HepG2 (cell line): ENCODE measurements at regions not wholly inside any gene's neighbourhood (a gene's known extent, or its start where the extent isn't known, plus 50 kb on each side); places are given as distances from the start of the nearest gene placed in this dataset.

Experiments
- ATAC-seq: fragments of 200-7000 bp; cut with Tn5 transposase; 3 replicates; pipeline ENCODE4 v1.9.1; 2020; ENCODE audit warnings: mild to moderate bottlenecking, moderate library complexity
- BruUV-seq: library from RNA; stranded (reverse); fragments of 400-500 nt; replicated peaks from 2 replicates; lab custom pipeline; 2021; lab: Mats Ljungman, UMichigan
- CTCF ChIA-PET: fragments of 300-600 bp; formaldehyde crosslinking; extraction: SDS; loops from one replicate; lab custom pipeline; 2021; ENCODE audit warnings: low total read pairs, inconsistent platforms, low intra/inter-chr PET ratio; lab: Yijun Ruan, JAX
- POLR2A ChIA-PET: fragments of 350-600 bp; sonication (Branson Sonifier 250); formaldehyde crosslinking; loops from one replicate; lab custom pipeline; 2020; ENCODE audit warnings: antibody characterized with exemption, inconsistent platforms; lab: Yijun Ruan, JAX
- DNase-seq: peaks from one replicate; pipeline ENCODE4 v3.0.0-alpha.2; 2015; ENCODE audit warnings: low spot score
- FAIRE-seq: peaks from 3 replicates; lab custom pipeline; 2011; peaks lifted over from hg19 to GRCh38; lab: Jason Lieb, UNC
- H2AFZ ChIP-seq: one replicate; pipeline ENCODE4 v1.6.1; 2011; ENCODE audit warnings: low read length, inconsistent platforms
- H3K27ac ChIP-seq: fragments of 300-600 bp; 3 replicates; pipeline ENCODE4 v1.8.0; 2011; ENCODE audit warnings: mixed run types, mild to moderate bottlenecking, mixed read lengths, low read length, inconsistent platforms; ENCODE audit not compliant: insufficient read depth; ENCODE audit errors: extremely low read length
- H3K27me3 ChIP-seq, 2 experiments: fragments of 200-600 bp in 1 of 2; 2 replicates in 1 of 2; 3 replicates in 1 of 2; pipeline versions ENCODE4 v1.6.0 to v1.8.0; 2011; ENCODE audit warnings: low read length in 2 of 2, mild to moderate bottlenecking in 2 of 2, moderate library complexity in 2 of 2, inconsistent platforms in 1 of 2; ENCODE audit not compliant: insufficient read depth in 2 of 2, control insufficient read depth in 1 of 2
- H3K36me3 ChIP-seq, 2 experiments: fragments of 200-600 bp in 1 of 2; replicated peaks in 1 of 2; 2 replicates in 1 of 2; 3 replicates in 1 of 2; pipeline versions ENCODE4 v1.5.1 to v1.8.0; 2011; ENCODE audit warnings: low read length in 2 of 2, inconsistent platforms in 1 of 2; ENCODE audit not compliant: insufficient read depth in 2 of 2, control insufficient read depth in 1 of 2
- H3K4me1 ChIP-seq: 2 replicates; pipeline ENCODE4 v1.5.1; 2012; ENCODE audit warnings: low read length, inconsistent platforms; ENCODE audit not compliant: insufficient read depth
- H3K4me2 ChIP-seq: 2 replicates; pipeline ENCODE4 v1.6.0; 2011; ENCODE audit warnings: low read depth, low read length, inconsistent platforms
- H3K4me3 ChIP-seq, 3 experiments: fragments of 200-600 bp in 1 of 3; sonication (generic), shearing (Covaris generic) in 1 of 3; replicated peaks in 1 of 3; 2 replicates each; pipeline ENCODE4 v1.5.1; 2011 to 2016; ENCODE audit warnings: low read length in 3 of 3, inconsistent platforms in 2 of 3, low read depth in 2 of 3, mild to moderate bottlenecking in 2 of 3, control low read depth in 1 of 3, mixed read lengths in 1 of 3; ENCODE audit not compliant: insufficient read depth in 1 of 3
- H3K79me2 ChIP-seq: one replicate; pipeline ENCODE4 v1.6.1; 2011; ENCODE audit warnings: low read length, inconsistent platforms; ENCODE audit not compliant: insufficient read depth
- H3K9ac ChIP-seq: 2 replicates; pipeline ENCODE4 v1.6.0; 2011; ENCODE audit warnings: mild to moderate bottlenecking, low read depth, low read length, inconsistent platforms; ENCODE audit not compliant: insufficient read depth
- H3K9me3 ChIP-seq: 2 replicates; pipeline ENCODE4 v1.5.1; 2012; ENCODE audit warnings: mild to moderate bottlenecking, low read length
- H4K20me1 ChIP-seq: 2 replicates; pipeline ENCODE4 v1.6.0; 2011; ENCODE audit warnings: inconsistent platforms, mild to moderate bottlenecking, low read length, moderate library complexity; ENCODE audit not compliant: insufficient read depth
- GLI4 ChIP-seq: sonication (generic); formaldehyde crosslinking; IDR thresholded peaks from 2 replicates; pipeline ENCODE4 v1.5.1; 2020; ENCODE audit warnings: missing genetic modification reagents, mild to moderate bottlenecking, moderate library complexity, borderline replicate concordance
- HMG20A ChIP-seq: IDR thresholded peaks from 2 replicates; pipeline ENCODE4 v1.6.1; 2016; ENCODE audit warnings: borderline replicate concordance
- MED1 ChIP-seq: sonication (generic); formaldehyde crosslinking; IDR thresholded peaks from 2 replicates; pipeline ENCODE4 v1.4.0; 2020; ENCODE audit warnings: missing genetic modification reagents
- NR2F6 ChIP-seq, 2 experiments: IDR thresholded peaks; 2 replicates each; pipeline ENCODE4 v1.6.1; 2016; ENCODE audit warnings: antibody characterized with exemption in 1 of 2, mild to moderate bottlenecking in 1 of 2
- RBAK ChIP-seq: sonication (generic); formaldehyde crosslinking; IDR thresholded peaks from 2 replicates; pipeline ENCODE4 v1.5.1; 2020; ENCODE audit warnings: mild to moderate bottlenecking, missing genetic modification reagents
- RFX1 ChIP-seq: fragments of 450-650 bp; IDR thresholded peaks from 2 replicates; pipeline ENCODE4 v1.6.1; 2017
- U2AF1 ChIP-seq: fragments of 200-400 bp; formaldehyde crosslinking; optimal IDR thresholded peaks from 2 replicates; pipeline ENCODE3; 2017; ENCODE audit warnings: mild to moderate bottlenecking, low read depth, low read length
- ZFP82 ChIP-seq: sonication (generic); formaldehyde crosslinking; IDR thresholded peaks from 2 replicates; pipeline ENCODE4 v1.5.1; 2020; ENCODE audit warnings: mild to moderate bottlenecking, missing genetic modification reagents, borderline replicate concordance
- ZNF564 ChIP-seq: sonication (generic); formaldehyde crosslinking; IDR thresholded peaks from 2 replicates; pipeline ENCODE4 v1.8.1; 2023; ENCODE audit warnings: mild to moderate bottlenecking, missing genetic modification reagents
- WGBS: methylation state at CpG from one replicate; pipeline ENCODE4 v1.1.6; 2017; ENCODE audit warnings: low lambda C conversion rate; 5-methylcytosine and 5-hydroxymethylcytosine counted together
- in situ Hi-C: cut with HindIII; loops from 2 replicates; pipeline ENCODE4 v1.10.0; 2017; ENCODE audit warnings: low pct_unique_long_range_greater_than_20kb; ENCODE audit not compliant: extremely low pct_ligation_motif_present
- intact Hi-C: fragments of 100-400 bp; cut with micrococcal nuclease; formaldehyde crosslinking; loops from one replicate; pipeline ENCODE4 v1.10.0; 2022; ENCODE audit not compliant: unreplicated experiment
- TF ChIP-seq, protein P1 (sequence below), 2 experiments: fragments of 450-650 bp in 1 of 2; sonication (generic) in 1 of 2; formaldehyde crosslinking; IDR thresholded peaks; 2 replicates each; pipeline versions ENCODE4 v1.5.0 to v1.8.0; 2020 to 2022; ENCODE audit warnings: mild to moderate bottlenecking in 1 of 2, missing genetic modification reagents in 1 of 2
- TF ChIP-seq, protein P2 (sequence below): sonication (generic); formaldehyde crosslinking; IDR thresholded peaks from 2 replicates; pipeline ENCODE4 v1.4.0; 2020; ENCODE audit warnings: missing genetic modification reagents
- TF ChIP-seq, protein P3 (sequence below): sonication (generic); formaldehyde crosslinking; IDR thresholded peaks from 2 replicates; pipeline ENCODE4 v1.8.1; 2022; ENCODE audit warnings: mild to moderate bottlenecking, missing genetic modification reagents
- TF ChIP-seq, protein P4 (sequence below): IDR thresholded peaks from 2 replicates; pipeline ENCODE4 v1.6.1; 2016; ENCODE audit warnings: mild to moderate bottlenecking, missing biosample characterization, missing genetic modification reagents

DNA sequence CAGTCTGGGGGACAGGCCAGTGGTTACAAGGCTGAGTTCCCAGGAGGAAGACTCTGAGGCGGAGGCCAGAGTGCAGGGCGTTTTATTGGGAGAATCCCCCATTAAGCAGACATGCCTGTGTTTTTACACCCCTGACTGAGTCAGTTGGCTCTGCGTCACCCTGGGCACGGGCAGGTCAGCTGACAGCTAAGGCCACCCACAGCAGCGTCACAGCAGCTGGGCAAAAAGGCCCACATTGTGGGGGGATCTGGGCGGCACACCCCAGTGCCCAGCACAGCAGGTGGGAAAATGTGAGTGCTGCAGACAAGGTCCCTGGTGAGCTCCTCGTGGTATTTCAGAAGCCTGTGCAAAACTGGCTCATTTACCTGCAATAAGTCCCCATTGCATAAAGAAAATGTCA lies 184.7 kb downstream of the AACS start (continued):
- TF ChIP-seq ZNF564 (CRISPR knock-in tag), result no peak

DNA sequence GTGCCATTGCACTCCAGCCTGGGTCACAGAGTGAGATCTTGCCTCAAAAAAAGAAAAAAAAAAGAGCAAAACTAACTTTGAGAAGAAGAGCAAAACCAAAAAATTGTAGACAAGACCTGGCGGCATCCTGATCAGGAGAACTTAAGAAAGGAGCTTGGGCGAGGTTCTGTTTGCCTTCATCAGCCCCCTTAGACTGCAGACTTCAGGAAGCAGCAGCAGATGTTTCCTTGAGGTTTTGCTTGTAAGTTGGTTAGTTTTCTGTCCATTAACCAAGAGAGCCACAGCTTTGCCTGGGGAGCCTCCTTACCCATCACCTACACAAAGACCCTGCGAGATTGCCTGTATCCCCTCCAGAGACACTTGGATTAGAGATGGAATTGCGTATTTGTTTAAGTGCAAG lies 189.0 kb downstream of the AACS start:
- Histone ChIP-seq H3K4me3 (no peak overlapping the region), H4K20me1 (no peaks in the 10 kb centered on the region), H3K79me2 (no peaks in the 10 kb centered on the region), H3K9ac (no peak overlapping the region), H3K36me3 (no peaks in the 10 kb centered on the region), H3K9me3 (no peaks in the 10 kb centered on the region), H3K4me2 (no peak overlapping the region), H3K27ac (no peak overlapping the region), H2AFZ (no peak overlapping the region), H3K27me3 (peaks cover 3 to 47% of the 10 kb centered on the region in 2 experiments), H3K4me1 (no peaks in the 10 kb centered on the region)
- intact Hi-C loops, result no loop called here
- ATAC-seq, result no peak
- CTCF ChIA-PET, result no interaction called here
- 13% methylated on average over 4 of the region's 4 CpGs for WGBS
- FAIRE-seq, result no peak
- in situ Hi-C loops, result no loop called here
- POLR2A ChIA-PET, result no interaction called here
- no peak for DNase-seq
- BruUV-seq, result no TSS peak
- no peak for TF ChIP-seq RFX1
- TF ChIP-seq, protein P1, sequence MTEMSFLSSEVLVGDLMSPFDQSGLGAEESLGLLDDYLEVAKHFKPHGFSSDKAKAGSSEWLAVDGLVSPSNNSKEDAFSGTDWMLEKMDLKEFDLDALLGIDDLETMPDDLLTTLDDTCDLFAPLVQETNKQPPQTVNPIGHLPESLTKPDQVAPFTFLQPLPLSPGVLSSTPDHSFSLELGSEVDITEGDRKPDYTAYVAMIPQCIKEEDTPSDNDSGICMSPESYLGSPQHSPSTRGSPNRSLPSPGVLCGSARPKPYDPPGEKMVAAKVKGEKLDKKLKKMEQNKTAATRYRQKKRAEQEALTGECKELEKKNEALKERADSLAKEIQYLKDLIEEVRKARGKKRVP (CRISPR knock-in tag; IDR thresholded peaks at IDR 0.05), result no peak
- no peak for TF ChIP-seq RBAK (CRISPR knock-in tag)
- TF ChIP-seq MED1 (CRISPR knock-in tag), result no peak
- TF ChIP-seq, protein P2, sequence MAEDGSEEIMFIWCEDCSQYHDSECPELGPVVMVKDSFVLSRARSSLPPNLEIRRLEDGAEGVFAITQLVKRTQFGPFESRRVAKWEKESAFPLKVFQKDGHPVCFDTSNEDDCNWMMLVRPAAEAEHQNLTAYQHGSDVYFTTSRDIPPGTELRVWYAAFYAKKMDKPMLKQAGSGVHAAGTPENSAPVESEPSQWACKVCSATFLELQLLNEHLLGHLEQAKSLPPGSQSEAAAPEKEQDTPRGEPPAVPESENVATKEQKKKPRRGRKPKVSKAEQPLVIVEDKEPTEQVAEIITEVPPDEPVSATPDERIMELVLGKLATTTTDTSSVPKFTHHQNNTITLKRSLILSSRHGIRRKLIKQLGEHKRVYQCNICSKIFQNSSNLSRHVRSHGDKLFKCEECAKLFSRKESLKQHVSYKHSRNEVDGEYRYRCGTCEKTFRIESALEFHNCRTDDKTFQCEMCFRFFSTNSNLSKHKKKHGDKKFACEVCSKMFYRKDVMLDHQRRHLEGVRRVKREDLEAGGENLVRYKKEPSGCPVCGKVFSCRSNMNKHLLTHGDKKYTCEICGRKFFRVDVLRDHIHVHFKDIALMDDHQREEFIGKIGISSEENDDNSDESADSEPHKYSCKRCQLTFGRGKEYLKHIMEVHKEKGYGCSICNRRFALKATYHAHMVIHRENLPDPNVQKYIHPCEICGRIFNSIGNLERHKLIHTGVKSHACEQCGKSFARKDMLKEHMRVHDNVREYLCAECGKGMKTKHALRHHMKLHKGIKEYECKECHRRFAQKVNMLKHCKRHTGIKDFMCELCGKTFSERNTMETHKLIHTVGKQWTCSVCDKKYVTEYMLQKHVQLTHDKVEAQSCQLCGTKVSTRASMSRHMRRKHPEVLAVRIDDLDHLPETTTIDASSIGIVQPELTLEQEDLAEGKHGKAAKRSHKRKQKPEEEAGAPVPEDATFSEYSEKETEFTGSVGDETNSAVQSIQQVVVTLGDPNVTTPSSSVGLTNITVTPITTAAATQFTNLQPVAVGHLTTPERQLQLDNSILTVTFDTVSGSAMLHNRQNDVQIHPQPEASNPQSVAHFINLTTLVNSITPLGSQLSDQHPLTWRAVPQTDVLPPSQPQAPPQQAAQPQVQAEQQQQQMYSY, result no peak
- TF ChIP-seq, protein P3, sequence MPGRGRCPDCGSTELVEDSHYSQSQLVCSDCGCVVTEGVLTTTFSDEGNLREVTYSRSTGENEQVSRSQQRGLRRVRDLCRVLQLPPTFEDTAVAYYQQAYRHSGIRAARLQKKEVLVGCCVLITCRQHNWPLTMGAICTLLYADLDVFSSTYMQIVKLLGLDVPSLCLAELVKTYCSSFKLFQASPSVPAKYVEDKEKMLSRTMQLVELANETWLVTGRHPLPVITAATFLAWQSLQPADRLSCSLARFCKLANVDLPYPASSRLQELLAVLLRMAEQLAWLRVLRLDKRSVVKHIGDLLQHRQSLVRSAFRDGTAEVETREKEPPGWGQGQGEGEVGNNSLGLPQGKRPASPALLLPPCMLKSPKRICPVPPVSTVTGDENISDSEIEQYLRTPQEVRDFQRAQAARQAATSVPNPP (CRISPR knock-in tag), result no peak
- no peak for TF ChIP-seq NR2F6 (IDR thresholded peaks at IDR 0.05)
- TF ChIP-seq NR2F6 (CRISPR knock-in tag; IDR thresholded peaks at IDR 0.05), result no peak
- no peak for TF ChIP-seq U2AF1
- no peak for TF ChIP-seq ZFP82 (CRISPR knock-in tag)
- no peak for TF ChIP-seq HMG20A (CRISPR knock-in tag)
- TF ChIP-seq, protein P4, sequence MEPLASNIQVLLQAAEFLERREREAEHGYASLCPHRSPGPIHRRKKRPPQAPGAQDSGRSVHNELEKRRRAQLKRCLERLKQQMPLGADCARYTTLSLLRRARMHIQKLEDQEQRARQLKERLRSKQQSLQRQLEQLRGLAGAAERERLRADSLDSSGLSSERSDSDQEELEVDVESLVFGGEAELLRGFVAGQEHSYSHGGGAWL (CRISPR knock-in tag), result no peak
- TF ChIP-seq GLI4 (CRISPR knock-in tag), result no peak
